H4 (cell line): ENCODE measurements at regions not wholly inside any gene's neighbourhood (a gene's known extent, or its start where the extent isn't known, plus 50 kb on each side); places are given as distances from the start of the nearest gene placed in this dataset.
"Not testable (repeated sequence)": the region's sequence is repeated elsewhere in the genome, so short reads cannot be mapped to it uniquely, and the experiment has no call there.

Source experiments
- DNase-seq: peaks from one replicate; pipeline ENCODE4 v3.0.0-alpha.2; 2015; ENCODE audit warnings: low spot score

- DNase-seq: no peak
Measured at GRCh38 chr1:82090104-82090503, 289.4 kb downstream of the ADGRL2 start.

GRCh38 chr1:82086739-82087138 is 286.0 kb downstream of the ADGRL2 start:
- DNase-seq: peak; percentile 7

GRCh38 chr1:82079607-82080006 is 278.9 kb downstream of the ADGRL2 start:
- DNase-seq: no peak

- no peak for DNase-seq
Measured at GRCh38 chr1:82073659-82074058, 272.9 kb downstream of the ADGRL2 start.

GRCh38 chr1:82073071-82073470 is 272.3 kb downstream of the ADGRL2 start:
- DNase-seq: no peak

- DNase-seq: no peak
Measured at GRCh38 chr1:82065916-82066315, 265.2 kb downstream of the ADGRL2 start.

- no peak for DNase-seq
Measured at GRCh38 chr1:82064691-82065090, 264.0 kb downstream of the ADGRL2 start.

GRCh38 chr1:82062206-82062605 is 261.5 kb downstream of the ADGRL2 start:
- DNase-seq: no peak

GRCh38 chr1:82059959-82060358 is 259.2 kb downstream of the ADGRL2 start:
- DNase-seq: no peak

GRCh38 chr1:82057011-82057410 is 256.3 kb downstream of the ADGRL2 start:
- no peak for DNase-seq

- not testable (repeated sequence) for DNase-seq
Measured at GRCh38 chr1:82055375-82055774, 254.6 kb downstream of the ADGRL2 start.

GRCh38 chr1:82052563-82052962 is 251.8 kb downstream of the ADGRL2 start:
- no peak for DNase-seq

- no peak for DNase-seq
Measured at GRCh38 chr1:82048596-82048995, 247.9 kb downstream of the ADGRL2 start.

GRCh38 chr1:82045221-82045620 is 244.5 kb downstream of the ADGRL2 start:
- DNase-seq: no peak

- no peak for DNase-seq
Measured at GRCh38 chr1:82044536-82044935, 243.8 kb downstream of the ADGRL2 start.

- DNase-seq: no peak
Measured at GRCh38 chr1:82044111-82044510, 243.4 kb downstream of the ADGRL2 start.

- DNase-seq: no peak
Measured at GRCh38 chr1:82042306-82043060, 241.7 kb downstream of the ADGRL2 start.
